Bone marrow (tissue), 2 donors: ENCODE measurements at regions not wholly inside any gene's neighbourhood (a gene's known extent, or its start where the extent isn't known, plus 50 kb on each side); places are given as distances from the start of the nearest gene placed in this dataset.

Experiments
- DNase-seq, 2 donors: peaks; one replicate each; lab custom pipeline; 2025; lab: John Stamatoyannopoulos, UW

GRCh38 chr6:44608175-44608574 is 220.7 kb downstream of the CDC5L start:
- no peak for DNase-seq

- DNase-seq, result no peak
These were observed 221.6 kb downstream of the CDC5L start for GRCh38 chr6:44609051-44609612.

GRCh38 chr6:44614396-44614795 is 226.9 kb downstream of the CDC5L start:
- DNase-seq, result no peak

GRCh38 chr6:44615621-44616020 is 228.1 kb downstream of the CDC5L start:
- no peak for DNase-seq

- no peak for DNase-seq
These were observed 229.9 kb downstream of the CDC5L start for GRCh38 chr6:44617416-44617815.

- DNase-seq, result peak in 1 of 2 donors; percentile 15
These were observed 230.9 kb downstream of the CDC5L start for GRCh38 chr6:44618371-44618770.

GRCh38 chr6:44620922-44621321 is 233.4 kb downstream of the CDC5L start:
- no peak for DNase-seq

GRCh38 chr6:44621846-44622245 is 234.3 kb downstream of the CDC5L start:
- DNase-seq, result no peak

- no peak for DNase-seq
These were observed 235.0 kb downstream of the CDC5L start for GRCh38 chr6:44622555-44622954.

- DNase-seq, result no peak
These were observed 235.4 kb downstream of the CDC5L start for GRCh38 chr6:44622956-44623355.

- no peak for DNase-seq
These were observed 236.7 kb downstream of the CDC5L start for GRCh38 chr6:44624226-44624625.

- no peak for DNase-seq
These were observed 237.5 kb downstream of the CDC5L start for GRCh38 chr6:44624936-44625573.

GRCh38 chr6:44625996-44626395 is 238.5 kb downstream of the CDC5L start:
- no peak for DNase-seq

GRCh38 chr6:44626616-44627015 is 239.1 kb downstream of the CDC5L start:
- DNase-seq, result no peak

GRCh38 chr6:44627091-44627882 is 239.8 kb downstream of the CDC5L start:
- DNase-seq, result no peak

- no peak for DNase-seq
These were observed 240.4 kb downstream of the CDC5L start for GRCh38 chr6:44627883-44628271.

GRCh38 chr6:44628347-44628746 is 240.8 kb downstream of the CDC5L start:
- no peak for DNase-seq

GRCh38 chr6:44629636-44630035 is 242.1 kb downstream of the CDC5L start:
- no peak for DNase-seq

GRCh38 chr6:44630125-44631028 is 242.9 kb downstream of the CDC5L start:
- no peak for DNase-seq

- no peak for DNase-seq
These were observed 244.5 kb downstream of the CDC5L start for GRCh38 chr6:44631968-44632367.

GRCh38 chr6:44634321-44634720 is 246.8 kb downstream of the CDC5L start:
- DNase-seq, result no peak

- no peak for DNase-seq
These were observed 248.0 kb downstream of the CDC5L start for GRCh38 chr6:44635486-44635885.
